GM18868 (cell line): ENCODE measurements at regions not wholly inside any gene's neighbourhood (a gene's known extent, or its start where the extent isn't known, plus 50 kb on each side); places are given as distances from the start of the nearest gene placed in this dataset.
A peak's percentile ranks its signal among the peaks of the same experiment; 100 is the strongest.

Experiments used
- ATAC-seq: cut with Tn5 transposase; IDR thresholded peaks from one replicate; pipeline ENCODE4 v1.9.1; 2021; ENCODE audit warnings: mild to moderate bottlenecking, moderate library complexity; ENCODE audit not compliant: unreplicated experiment

GRCh38 chr7:148472406-148472805, 118.2 kb upstream of the C7orf33 start:
- no peak for ATAC-seq

DNA sequence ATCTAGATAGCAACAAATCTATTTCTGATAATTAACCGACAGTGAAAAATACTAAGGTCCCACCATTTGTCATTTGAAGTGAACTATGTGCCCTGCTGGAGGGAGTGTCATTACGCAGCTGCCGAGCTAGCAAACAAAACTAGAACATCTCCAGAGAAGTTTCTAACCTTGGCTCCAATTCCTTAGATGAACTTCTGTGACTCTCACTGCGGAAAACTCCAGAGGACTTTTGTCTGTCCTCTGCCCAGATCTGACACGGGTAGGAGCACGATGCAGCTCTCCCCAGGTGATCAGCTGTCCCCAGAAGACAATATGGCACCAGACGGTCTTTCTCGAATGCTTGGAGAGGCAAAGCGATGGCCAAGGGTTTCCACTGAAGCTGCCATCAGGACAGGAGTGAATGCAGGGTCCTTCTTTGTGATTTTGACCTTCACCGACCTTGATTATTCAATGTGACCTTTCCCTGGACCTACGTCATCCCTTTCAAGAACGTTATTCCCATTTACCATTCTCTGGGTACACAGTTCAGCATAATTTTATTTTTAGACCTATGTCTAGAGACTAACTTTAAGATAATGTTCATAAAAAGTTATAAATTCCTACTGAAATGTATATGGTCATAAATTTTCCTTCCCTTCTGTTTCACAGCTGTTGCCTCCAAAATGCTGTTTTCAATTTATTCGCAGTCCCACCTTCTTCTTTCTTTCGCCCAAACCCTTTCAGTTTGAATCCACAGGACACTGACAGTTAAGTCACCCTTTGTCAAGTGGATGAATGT, 116.7 kb upstream of the C7orf33 start:
- no peak for ATAC-seq

GRCh38 chr7:148474481-148475025, 116.0 kb upstream of the C7orf33 start:
- ATAC-seq: no peak

DNA sequence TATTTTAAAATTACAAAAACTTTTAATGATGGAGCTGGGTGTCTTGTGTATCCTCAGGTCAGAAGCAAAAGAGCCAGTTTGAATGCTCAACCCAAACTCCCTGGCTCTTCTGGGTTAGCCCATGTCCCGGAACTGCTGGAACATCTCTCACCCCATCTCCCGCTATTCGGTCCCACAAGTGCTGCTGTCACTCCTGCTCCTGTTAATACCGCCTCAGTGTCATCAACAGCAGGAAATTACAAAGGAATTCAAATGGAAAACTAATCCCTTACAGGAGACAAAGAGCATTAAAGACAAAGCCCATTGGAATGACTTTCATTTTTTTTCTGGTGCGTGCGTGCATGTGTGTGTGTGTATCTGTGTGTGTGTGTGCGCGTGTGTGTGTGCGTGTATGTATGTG, 112.0 kb upstream of the C7orf33 start:
- no peak for ATAC-seq

GRCh38 chr7:148480479-148481146, 110.0 kb upstream of the C7orf33 start:
- peak; percentile 49 for ATAC-seq

- no peak for ATAC-seq
Observed at GRCh38 chr7:148481147-148481526, 109.4 kb upstream of the C7orf33 start.

- no peak for ATAC-seq
Observed at GRCh38 chr7:148481971-148482626, 108.5 kb upstream of the C7orf33 start.

DNA sequence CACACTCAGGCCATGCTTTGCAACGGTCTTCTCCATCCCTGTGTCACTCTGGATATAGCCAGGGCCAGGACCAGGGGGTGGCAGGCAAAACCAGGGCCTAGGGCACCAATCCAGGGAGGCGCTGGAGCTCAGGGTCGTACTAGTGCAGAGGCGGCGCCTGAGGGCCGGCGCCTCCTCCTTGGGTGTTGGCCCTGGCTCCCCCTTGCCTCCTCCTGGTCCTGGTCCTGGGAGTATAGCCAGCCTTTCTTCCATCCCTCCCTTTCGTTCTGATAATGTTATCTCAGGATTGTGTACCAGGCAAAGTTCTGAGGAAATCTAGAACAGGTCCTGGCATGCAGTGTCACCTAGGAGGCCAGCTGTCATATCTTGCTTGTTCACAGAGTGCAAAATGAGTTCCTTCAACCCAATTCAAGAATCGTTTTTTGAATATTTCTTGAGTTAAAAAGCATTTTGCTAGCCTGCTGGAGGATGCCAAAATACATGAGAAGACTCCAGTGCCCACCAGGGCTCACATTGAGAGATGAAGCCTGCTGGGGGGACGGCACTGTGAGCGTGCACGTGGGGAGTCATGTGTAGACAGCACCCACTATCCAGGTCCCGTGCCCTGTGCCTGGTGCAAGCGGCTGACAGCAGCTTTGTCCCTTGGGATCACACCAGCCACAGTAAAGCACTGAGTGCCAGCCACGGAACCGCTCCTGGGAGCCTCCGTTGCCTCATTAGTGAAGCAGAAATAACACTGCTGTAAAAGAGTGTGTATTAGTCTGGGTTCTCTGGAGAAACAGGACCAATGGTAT, 106.9 kb upstream of the C7orf33 start:
- no peak for ATAC-seq

DNA sequence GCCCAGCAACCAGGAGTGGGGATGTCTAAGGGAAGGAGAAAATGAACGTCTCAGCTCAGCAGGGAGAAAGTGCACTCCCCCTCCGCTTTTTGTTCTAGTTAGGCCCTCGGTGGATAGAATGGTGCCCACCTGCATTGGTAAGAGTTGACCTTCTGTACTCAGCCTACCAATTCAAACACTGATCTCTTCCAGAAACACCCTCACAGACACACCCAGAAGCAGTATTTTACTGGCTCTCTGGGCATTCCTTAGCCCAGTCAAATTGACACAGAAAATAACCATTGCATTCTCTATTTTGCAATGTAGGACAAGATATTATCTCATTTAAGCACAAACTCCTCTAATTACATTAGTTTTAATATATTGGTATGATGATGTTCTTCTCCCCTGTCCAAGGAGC, 106.1 kb upstream of the C7orf33 start:
- ATAC-seq: no peak

DNA sequence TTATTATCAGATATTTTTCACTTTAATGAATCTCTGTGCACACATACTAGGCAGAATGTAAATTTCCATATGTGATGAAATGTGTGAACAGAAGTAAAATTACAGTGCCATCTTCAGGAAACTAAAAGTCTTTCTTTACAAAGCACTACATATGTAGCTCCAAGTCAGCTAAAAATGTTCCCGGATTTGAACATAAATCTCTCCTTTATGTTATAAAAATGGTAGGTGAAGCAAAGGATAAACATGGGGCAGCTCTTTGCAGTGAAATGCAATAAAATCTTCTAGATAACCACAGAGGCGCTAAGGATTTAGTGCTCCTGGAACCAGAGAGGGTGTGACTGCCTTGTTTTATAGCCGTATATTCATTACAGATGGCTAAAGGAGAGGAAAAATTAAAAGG, 104.9 kb upstream of the C7orf33 start:
- no peak for ATAC-seq

DNA sequence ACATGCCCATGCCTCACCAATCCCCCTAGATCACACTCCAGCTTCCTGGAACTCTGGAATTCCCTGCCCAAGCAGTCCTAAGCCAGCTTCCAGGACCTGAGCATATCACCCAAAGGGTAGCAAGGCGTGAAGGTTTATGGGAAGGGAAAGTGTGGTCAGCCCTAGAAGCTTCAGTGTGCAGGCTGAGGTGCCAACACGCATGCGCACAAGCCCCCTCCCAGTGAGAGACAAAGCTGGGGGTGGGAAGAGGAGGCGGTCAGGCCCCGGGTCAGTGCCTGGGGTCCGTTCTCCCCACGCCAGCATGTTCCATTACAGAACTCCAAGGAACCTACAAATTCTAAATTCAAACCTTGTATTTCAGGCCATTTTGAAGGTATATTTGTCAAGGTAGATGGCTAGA, 103.6 kb upstream of the C7orf33 start:
- ATAC-seq: no peak

DNA sequence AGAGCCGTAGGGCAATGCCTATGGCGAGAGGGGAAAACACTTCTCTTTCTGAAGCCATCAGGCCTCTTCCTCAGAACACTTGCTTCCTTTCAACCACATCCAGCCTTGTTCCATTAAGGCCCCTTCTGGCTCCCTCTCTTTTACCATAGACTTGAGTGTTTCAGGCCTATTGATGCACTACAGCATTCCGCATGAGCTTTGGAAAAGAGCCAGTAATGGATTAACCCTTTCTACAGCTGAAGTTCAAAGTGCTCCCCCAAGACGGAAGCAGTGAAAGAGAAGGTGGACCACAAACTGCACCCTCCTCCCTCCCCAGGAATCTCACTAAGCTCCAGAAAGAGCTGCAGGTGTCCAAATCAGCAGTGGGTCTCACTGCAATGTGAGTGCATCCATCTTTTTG, 102.7 kb upstream of the C7orf33 start:
- no peak for ATAC-seq

DNA sequence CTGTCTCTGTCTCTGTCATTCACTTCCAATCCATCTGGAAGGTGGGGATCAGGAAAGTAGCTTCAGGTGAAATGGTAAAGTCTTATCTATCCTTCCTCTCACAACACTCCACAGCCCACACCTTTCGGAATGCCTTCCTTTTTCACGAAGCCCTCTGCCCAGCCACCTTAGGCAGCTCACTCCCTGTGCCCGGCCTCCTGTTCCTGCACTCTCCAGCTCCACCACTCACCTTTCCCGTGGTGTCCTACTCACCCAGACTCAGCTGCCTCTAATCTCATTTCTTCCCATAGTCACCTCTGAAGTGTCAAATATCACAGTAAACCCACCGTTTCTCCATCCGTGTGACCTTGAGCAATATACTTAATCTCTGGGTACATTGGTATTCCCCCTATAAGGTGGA, 100.9 kb upstream of the C7orf33 start:
- no peak for ATAC-seq

DNA sequence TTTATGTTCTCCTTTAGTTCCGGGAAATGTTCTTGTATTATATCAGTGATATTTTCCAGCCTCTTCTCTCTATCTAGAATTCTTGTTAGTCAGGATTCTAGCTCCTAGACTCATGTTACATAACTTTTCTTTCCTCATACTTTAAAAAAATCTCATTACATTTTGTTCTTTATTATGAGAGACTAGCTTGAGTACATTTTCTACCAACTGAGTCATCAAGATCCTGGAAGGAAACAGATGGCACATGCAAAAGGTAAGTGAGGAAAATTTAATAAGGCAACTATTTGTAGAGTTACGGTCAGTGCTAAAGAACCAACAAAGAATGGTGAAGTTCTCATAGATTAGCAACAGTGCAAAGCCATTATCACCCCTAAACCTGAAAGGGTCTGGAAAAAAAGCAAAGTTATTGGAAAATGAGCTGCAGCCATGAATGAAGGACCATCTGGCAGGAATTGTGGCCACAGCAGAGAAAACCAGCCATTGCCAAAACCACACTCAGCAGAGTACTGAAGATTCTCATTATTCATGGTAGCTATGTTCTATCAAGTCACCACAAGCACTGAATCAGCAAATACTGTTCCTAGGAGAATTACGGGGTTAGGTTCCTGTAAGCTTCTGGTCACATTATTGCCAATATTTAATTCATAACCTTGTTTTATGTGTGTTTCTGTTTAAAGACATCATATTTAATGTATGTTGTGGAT, 98.3 kb upstream of the C7orf33 start:
- no peak for ATAC-seq

DNA sequence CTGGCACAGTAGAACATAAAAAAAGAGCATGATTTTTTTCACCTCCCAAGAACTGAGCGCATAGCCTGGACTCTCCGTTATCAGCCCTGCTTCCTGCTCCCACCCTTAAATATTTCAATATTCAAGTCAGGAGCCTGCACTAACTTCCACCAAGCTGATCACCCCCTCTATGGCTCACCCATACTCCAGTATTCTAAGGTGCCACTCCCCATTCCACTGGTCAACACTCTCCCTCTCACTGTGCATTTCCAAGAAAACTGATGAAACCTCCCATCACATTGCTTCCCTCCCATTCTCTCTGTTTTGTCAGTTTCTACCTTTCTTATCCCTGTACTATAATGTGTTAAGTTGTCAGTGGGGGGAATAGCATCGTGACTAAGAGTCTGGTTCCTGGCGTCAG, 95.0 kb upstream of the C7orf33 start:
- no peak for ATAC-seq

- ATAC-seq: no peak
Observed at GRCh38 chr7:148500978-148501377, 89.6 kb upstream of the C7orf33 start.

DNA sequence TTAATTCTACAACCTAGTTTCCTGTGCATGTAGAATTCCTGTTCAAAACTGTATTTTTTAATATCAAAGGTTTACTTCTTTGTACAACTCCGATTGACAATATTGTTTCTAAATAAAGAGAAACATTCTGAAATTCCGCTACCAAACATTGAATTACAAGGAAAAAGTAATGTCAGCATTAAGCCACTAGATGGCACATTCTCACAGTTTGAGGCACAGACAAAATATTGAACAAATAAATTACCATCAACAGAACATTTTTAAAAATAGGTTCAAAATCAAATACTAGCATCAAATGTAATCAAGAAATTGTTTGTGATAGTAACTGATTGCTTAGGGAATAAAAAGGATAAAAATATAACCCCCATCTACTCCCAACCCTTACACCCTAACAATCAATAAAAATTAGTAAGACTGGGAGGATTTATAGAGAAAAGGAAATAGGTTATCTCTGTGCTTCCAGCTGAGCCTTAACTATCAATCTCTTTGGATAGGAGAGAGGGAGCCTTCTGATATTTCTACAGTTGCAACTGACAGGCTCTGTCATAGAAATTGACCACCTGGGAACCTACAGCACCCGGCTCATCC, 86.6 kb upstream of the C7orf33 start:
- no peak for ATAC-seq

- ATAC-seq: no peak
Observed at GRCh38 chr7:148505645-148506375, 84.8 kb upstream of the C7orf33 start.

GRCh38 chr7:148507064-148507573, 83.4 kb upstream of the C7orf33 start:
- peak; percentile 96 for ATAC-seq
